Limb (tissue), 2 donors: ENCODE measurements at regions not wholly inside any gene's neighbourhood (a gene's known extent, or its start where the extent isn't known, plus 50 kb on each side); places are given as distances from the start of the nearest gene placed in this dataset.
"Not testable (repeated sequence)": the region's sequence is repeated elsewhere in the genome, so short reads cannot be mapped to it uniquely, and the experiment has no call there.

Experiments
- DNase-seq, 2 donors: peaks; one replicate each; pipeline ENCODE4 v3.0.0-alpha.2; 2016; ENCODE audit errors: extremely low spot score in 2 of 2

DNA sequence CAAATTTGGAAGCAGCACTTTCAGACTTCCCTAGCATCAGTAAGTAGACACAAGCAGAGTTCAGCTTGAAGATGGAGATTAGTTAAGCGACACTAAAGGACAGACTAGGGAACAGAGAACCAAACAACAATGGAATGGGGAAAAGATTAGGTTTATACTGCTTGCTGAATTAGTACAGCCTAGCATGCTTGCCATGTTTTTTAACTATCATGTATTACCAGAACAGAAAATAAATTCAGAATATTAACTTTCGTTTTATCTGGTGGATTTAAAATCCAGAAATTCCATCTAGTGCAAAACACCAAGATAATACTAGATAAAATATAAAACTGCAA is 451.5 kb upstream of the SLC10A2 start:
- no peak for DNase-seq

DNA sequence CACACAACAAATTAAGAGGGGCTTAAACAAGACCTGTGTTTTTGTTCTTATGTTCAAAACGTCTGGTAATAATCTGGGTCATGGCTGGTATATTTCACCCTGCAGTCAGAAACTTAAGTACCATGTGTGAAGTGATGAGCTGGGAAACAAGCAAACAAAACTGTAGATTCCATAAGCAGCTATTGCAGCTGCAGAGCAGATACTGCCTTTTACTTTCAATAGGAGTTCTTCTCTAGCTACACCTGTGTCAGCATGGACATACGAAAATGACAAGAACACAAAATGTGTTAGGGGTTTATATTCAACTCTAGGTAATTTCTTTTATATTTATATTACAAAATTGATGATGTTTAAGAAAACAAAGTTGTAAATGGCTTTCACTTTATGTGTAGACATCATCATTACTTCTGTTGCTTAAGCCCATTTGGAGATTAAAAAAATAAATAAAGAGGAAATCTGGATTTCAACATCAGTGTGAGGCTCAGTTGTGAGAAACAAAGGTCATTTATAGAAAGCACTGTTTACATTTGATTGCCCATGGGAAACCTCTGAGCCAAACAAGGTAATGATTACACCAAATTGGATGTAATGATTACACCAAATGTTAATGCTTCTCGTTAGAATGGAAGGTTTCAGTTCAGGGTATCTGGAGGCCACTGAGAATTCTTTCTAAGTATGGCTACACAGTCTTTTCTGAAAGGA is 451.0 kb upstream of the SLC10A2 start:
- DNase-seq = no peak

DNA sequence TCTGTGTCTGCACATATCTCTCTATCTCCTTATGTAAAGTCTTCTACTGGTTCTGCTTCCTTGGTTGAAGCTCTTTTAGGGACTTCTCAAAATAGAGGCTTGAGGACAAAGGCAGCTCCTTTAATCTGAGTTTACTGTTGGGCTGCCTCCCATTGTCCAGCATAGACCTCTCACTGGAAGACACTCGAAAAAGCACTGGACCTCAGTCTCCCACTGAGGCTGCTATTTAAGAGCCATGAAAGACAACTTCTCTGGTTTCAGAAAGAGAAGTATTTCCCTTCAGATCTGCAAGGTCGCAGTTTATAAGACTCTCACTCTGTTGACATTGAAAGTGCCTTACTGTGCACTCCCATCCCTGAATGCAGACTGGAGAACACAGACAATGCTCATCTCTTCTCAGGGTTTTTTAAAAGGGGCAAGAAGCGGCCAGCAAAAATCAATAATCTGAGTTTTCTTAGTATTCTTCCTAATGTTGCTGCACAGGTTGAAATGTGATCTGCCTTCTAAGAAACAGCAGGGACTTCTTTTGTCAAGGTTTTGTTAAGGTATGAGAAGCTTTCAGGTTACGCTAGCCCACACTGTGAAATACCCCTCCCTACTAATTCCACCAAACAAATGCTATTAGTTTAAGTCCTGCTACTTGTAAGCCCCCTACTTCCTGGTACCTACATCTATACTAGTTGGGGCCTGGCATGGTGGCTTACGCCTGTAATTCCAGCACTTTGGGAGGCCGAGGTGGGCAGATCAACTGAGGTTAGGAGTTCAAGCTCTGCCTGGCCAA is 450.0 kb upstream of the SLC10A2 start:
- no peak for DNase-seq

DNA sequence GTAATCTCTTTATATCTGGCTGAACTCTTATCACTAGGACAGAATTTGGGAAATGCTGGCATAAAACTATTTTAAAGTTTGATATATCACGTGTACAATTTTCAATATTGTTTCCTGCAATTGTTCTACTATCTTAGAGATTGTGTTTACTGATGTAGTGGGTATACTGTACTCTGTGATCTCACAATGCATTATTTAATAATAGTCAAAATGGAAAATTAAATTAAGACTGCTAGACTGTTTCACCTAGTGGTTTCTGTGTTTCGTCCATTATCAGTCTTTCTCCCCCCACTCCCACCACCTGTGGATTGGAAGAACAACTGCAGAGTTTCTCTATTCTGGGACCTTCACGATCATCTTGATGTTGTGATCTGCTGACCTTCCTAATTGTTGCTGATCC is 449.2 kb upstream of the SLC10A2 start:
- no peak for DNase-seq

DNA sequence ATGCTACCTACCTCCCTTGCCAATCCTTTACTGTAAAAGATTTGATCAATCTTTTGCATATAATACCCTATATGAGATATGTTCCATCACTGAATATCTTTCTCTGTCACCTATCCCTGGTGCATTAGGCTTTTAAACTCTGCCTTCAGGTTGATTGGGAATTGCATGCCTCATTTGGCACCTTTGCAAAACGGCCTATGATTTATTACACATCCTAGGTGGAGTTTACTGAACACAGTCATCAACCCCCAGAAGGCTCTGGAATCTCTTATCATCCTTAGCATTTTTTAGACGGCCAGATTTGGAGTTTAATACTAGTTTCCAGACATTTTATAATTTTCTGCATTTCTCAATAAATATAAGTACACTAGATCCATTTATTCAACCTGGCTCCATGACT is 448.4 kb upstream of the SLC10A2 start:
- no peak for DNase-seq

DNA sequence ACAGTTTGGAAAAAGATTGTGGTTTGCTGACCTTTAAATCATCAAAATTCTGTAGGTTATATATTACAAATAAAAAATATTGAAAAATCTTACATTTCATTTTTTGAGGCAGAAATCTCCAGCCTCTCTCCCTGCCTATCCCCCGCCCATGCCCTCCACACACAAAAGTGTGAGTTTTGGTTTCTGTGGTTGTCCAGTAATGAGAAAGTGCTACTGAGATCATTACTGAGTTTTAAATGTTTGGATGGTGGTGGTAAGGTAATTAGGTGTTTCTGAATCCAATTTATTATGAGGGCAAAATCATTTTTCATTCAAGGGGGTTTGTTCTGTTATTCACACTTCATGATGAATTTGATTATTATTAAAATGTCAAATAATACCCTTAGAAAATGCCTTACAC is 448.0 kb upstream of the SLC10A2 start:
- no peak for DNase-seq

DNA sequence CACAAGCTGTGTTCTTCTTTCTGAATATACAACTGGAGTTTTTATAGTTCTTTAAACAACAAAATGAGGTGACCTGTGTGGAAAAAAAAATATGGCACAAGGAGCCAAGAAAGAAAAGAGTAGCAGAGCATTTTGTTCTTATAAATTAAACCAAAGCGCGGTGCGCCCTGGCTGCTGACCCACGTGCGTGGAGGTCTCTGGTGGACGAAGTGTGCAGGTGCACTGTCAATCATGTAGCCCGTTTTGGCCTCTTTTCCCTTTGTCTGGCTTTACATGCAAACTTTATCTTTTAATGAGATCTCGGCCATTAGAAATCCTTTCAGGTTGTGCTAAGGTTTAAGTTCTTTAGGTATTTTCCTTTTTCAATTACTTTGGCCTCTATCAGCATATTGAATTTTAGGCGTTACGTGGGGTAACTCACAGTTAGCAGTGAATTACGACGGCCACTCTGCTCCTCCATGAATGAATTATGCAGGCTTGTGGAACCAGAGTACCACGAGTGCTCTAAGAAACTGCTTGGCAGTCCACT is 443.9 kb upstream of the SLC10A2 start:
- no peak for DNase-seq

DNA sequence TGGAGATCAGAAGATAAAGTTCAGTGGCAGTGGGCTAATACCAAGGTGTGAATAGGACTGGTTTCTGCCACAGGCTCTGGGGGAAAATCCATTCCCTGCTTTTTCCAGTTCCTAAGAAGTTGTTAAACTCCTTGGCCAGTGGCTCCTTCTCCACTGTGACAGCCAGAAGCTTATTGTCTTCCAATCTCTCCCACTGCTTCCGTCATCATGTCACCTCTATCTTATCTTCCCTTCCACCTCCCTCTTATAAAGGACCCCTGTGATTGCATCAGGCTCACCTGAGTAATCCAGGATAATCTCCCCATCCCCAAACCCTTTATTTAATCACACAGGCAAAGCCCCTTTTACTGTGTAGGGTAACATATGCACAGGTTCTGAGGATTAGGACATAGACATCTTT is 431.2 kb upstream of the SLC10A2 start:
- no peak for DNase-seq

DNA sequence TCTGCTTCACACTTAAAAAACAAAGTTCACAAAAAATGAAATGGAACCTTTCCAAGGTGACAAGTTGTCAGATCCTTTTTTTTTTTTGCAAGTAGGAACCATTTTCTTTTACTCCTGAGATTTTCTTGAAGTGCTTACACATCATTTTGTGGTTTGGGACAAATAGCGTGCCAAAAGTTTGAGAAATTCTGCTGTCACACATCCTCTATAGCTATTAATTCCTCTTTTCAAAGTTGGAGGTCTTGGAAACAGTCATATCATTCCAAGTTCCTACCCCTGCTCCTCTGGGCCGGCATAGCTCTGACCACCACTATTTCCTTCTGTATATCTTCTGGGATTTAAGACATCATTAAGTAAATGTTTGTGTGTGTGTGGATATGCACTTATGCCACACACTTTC is 421.6 kb upstream of the SLC10A2 start:
- DNase-seq = no peak

DNA sequence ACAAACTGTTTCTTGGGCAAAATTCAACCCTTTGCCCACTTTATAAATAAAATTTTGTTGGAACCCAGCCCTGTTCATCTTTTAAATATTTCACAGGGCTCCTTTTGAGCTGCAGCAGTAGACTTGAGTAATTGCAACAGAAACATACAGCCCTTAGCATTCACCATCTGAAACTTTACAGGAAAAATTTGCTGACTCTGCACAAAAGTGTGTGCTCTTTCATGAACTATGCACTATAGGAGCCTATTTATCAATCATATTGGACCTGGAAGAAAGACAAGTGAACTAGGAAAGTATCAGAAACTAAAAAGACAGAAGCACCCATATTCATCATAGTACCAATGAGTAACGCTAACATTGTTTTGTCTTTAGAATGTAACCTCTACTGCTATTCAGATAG is 406.9 kb upstream of the SLC10A2 start:
- DNase-seq = no peak

DNA sequence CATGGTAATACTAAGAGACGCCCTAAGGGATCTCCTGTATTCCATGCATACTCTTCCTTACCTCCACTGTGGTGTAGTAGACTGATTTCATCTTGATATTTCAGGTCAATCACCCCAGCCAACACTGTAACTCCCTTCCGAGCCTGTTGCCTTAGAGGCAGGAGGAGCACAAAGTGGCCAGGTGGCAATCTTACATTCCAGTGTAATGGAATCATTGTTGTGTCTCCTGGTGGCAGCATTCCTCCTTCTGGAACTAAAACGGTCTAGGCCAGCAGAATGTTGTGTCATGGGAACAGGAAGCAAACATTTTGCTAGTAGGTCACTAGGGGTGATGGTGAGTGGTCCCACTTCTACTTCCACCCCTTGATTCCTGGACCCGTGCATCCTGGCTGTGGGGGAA is 405.7 kb upstream of the SLC10A2 start:
- DNase-seq = no peak

DNA sequence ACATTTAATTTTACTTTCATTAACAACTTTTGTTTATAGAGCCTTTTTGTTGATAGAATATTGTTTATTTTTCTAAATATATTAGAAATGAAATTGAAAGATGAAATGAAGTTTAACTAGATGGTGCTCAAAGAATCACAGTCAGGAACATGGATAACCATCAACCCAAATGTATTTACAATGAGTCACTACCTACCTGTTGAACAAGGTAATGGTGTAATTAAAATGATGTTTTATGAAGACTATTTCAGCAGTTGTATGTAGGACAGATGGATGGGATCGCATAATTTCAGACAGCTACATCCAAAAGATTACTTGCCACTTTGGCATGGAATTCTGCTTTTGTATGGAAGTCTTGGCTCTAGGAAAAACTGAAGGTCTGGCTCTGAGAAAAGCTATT is 403.6 kb upstream of the SLC10A2 start:
- DNase-seq = no peak

DNA sequence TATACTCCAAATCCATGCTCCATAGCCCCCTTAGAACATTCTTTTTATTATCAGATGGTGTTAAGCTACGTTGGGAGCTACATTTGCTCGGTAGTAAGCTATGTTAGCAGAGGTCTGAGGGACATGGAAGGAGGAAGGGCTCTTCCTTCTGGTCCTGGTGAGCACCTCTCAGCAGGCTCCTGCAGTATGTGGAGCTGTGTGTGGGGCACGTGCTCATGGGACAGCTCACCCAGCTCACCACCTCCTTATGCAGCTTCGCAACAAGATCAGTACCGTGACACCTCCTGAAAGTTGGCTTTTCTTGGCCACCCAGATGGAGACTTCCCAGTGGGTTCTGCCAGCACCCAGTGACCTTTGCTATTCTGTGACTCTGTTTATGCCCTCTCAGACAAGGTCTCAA is 400.5 kb upstream of the SLC10A2 start:
- DNase-seq = no peak

DNA sequence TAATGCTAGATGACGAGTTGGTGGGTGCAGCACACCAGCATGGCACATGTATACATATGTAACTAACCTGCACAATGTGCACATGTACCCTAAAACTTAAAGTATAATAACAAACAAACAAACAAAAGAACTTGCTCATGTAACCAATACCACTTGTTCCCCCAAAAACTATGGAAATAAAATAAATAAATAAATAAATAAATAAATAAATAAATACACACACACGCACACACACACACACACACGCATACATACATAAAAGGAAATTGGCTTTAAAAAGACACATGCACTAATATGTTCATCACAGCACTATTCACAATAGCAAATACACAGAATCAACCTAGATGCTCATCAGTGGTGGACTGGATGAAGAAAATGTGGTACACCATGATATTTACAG is 394.0 kb upstream of the SLC10A2 start:
- not testable (repeated sequence) for DNase-seq

DNA sequence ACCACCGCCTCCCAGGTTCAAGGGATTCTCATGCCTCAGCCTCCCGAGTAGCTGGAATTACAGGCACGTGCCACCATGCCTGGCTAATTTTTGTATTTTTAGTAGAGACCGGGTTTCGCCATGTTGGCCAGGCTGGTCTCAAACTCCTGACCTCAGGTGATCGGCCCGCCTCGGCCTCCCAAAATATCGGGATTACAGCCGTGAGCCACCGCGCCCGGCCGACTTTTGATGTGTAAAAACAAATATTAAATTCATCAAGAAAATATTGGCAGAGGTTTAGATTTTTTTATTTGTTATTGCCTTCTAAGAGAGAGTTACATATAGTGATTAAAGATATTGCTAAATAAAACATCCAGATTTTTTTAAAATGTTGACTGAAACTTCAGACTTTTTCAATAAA is 390.8 kb upstream of the SLC10A2 start:
- DNase-seq = not testable (repeated sequence)

DNA sequence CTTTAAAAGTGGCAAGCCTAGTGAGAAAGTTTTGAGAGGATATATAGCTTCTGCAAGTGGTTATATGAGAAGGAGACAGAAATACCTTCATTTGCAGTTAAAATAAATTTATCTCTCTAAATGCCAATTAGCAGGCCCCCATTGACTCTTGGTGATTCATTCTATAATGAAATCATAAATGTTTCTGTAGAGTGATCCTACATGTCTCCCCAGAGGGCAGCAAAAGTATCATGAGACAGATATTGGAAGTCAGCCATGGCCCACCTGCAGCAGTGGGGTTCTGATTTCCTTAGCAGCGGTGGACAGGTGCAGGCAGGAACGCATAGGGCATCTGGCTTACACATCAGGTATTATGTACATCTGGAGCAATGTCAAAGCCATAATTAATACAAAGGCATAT is 385.4 kb upstream of the SLC10A2 start:
- no peak for DNase-seq

DNA sequence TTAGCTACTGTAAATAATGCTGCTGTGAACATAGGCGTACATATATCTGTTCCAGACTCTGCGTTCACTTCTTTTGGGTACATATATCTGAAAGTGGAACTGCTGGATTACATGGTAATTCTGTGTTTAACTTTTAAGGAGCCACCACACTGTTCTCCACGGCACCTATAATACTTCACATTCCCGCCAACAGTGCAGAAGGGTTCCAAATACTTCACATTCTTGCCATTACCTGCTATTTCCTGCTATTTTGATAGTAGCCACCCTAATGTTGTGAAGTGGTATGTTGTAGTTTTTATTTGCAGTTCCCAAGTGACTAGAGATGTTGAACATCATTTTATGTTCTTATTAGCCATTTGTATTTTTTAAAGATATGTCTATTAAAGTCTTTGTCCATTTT is 377.4 kb upstream of the SLC10A2 start:
- no peak for DNase-seq

DNA sequence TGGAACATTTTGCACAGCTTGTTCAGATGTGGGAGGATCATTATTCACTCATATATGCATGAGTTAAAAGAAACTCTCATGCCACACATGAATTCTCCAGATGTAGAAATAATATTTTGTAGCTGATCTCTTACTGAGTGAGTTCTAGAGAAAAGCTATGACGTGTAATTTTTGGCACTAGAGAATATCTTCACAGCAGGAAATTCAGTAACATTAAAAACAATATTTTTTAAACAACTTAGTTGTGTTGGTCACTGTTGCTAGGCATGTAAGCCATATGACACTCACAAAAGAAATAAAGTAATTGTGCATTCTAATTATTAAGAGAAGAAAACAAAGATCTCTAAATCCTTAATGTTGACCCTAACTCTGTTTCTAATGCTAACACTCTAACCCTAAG is 371.4 kb upstream of the SLC10A2 start:
- DNase-seq = peak in 1 of 2 donors; percentile 78

DNA sequence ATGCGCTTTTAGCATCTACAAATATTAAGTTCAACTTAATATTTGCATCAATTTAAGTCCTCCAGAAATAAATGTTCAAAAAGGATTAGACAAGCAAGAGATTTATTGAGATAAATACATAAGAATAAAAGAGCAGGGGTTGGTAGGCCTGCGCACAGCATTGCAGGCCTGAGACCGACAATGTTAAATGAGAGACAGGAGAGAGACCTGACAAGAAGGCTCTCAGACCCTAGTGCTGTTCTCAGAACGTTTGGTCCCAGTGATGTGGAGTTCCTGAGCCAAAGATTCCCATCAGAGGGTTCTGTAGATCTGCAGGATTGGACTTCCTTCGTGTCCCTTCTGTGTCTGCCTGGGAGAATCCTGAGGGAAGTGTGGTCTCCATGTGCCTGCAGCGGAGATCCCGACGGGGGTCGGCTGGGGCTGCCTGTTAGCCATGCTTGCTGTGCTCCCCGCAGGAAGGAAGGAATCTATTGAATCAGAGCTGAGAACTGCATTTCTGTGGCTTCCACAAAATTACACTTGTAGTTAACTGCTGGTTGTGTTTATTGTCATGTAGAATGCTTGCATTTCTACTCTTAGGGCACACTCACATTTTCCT is 369.9 kb upstream of the SLC10A2 start:
- DNase-seq = no peak

DNA sequence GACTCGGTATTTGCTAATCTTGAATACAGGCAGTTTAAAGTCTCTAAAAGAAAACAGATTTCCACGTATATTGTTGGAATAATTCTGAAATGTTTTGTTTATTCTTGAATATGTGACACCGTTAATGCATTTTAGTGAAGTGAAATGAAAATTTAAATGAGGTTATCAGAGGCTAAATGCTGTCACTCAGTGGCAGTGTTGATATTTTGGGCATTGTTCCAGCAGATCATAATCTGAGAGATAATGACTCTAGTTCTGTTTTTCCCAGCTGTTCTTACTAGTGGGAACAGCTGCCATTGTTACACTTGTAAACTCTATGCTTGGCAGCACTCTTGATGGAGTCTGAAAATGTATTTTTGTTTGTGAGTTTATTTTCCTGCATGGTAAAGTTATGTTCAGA is 365.6 kb upstream of the SLC10A2 start:
- DNase-seq = peak in 1 of 2 donors; percentile 42

DNA sequence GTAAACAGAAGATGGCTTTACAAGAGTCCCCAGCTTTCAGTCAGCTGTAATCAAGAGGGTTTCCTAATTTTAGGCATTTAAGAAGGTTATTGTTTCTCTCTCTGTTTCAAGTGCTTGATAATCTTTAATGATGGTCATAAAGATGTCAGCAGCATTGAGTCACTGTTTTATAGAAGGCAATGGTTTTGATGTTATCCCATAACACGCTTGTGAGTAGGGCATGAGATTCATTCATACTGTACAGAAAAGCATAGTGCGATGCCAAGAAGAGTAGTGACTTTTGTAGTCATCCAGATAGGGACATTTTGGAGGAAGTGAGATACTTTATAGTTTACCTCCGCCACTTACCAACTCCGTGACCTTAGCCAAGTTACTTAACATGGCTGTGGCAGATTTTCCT is 364.2 kb upstream of the SLC10A2 start:
- DNase-seq = no peak

DNA sequence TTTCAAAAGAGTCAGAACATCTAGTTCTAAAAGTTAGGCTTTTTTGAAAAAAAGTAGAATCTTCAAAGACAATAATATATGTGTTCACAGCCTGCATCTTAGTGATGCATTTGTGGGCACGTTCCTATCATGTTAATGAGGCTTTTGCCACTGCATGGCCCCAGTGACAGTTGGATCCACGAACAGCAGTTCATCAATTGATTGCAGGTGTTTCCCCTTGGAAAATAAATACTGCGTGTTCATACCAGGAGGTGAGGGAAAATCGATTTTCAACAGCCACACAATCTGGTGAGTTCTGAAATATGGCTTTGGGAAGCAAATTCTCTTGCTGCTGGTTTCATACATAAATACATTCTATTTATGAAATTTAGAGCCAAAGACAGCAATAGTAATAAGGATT is 343.8 kb upstream of the SLC10A2 start:
- DNase-seq = no peak

DNA sequence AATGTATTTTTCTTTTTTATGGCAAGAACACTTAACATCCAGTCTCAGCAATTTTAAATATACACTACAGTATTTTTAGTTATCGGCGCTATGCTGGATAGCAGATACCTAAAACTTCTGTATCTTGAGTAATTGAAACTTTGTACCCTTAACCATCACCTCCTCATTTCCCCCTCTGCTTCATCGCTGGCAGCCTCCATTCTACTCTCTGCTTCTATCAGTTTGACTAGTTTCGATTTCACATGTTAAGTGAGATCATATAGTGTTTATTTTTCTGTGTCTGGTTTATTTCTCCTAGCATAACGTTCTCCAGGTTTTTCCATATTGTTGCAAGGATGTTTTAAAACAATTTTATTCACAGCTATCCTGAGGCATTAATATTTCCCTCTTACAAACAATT is 340.8 kb upstream of the SLC10A2 start:
- no peak for DNase-seq
